Choroid plexus epithelial cell (primary cell): ENCODE measurements at regions not wholly inside any gene's neighbourhood (a gene's known extent, or its start where the extent isn't known, plus 50 kb on each side); places are given as distances from the start of the nearest gene placed in this dataset.
A peak's percentile ranks its signal among the peaks of the same experiment; 100 is the strongest.

ENCODE experiments used
- DNase-seq: peaks from one replicate; pipeline ENCODE4 v3.0.0-alpha.2; 2010; ENCODE audit warnings: low read depth
- H3K4me3 ChIP-seq: 2 replicates; pipeline ENCODE4 v1.5.1; 2011; ENCODE audit warnings: low read depth, mild to moderate bottlenecking, control low read depth, low read length, moderate library complexity
- TF ChIP-seq, protein P1 (sequence below): conservative IDR thresholded peaks from 2 replicates; pipeline ENCODE4 v1.5.1; 2011; ENCODE audit warnings: low read depth, mild to moderate bottlenecking, control low read depth, inconsistent platforms, low read length, moderate library complexity

DNA sequence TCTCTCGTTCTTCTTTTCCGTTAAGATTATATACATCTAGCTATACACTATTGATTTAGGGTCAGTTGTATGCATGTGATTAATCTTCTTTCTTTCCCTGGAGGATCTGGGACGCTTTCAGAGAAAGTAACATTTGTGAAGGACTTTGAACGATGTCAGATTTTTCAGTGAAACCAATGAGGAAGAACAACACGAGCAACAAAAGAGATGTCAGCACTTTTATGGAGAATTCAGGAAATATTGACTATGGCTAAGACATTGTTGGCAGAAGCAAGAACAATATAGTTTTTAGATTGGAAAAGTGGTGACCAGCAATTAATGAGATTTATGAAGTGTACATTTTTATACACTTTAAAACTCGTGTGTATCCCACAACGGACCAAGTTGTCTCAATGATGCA lies 355.5 kb downstream of the TGFB2 start:
- DNase-seq: no peak
- TF ChIP-seq, protein P1, sequence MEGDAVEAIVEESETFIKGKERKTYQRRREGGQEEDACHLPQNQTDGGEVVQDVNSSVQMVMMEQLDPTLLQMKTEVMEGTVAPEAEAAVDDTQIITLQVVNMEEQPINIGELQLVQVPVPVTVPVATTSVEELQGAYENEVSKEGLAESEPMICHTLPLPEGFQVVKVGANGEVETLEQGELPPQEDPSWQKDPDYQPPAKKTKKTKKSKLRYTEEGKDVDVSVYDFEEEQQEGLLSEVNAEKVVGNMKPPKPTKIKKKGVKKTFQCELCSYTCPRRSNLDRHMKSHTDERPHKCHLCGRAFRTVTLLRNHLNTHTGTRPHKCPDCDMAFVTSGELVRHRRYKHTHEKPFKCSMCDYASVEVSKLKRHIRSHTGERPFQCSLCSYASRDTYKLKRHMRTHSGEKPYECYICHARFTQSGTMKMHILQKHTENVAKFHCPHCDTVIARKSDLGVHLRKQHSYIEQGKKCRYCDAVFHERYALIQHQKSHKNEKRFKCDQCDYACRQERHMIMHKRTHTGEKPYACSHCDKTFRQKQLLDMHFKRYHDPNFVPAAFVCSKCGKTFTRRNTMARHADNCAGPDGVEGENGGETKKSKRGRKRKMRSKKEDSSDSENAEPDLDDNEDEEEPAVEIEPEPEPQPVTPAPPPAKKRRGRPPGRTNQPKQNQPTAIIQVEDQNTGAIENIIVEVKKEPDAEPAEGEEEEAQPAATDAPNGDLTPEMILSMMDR: no peak
- no peak overlapping the region for H3K4me3 ChIP-seq

DNA sequence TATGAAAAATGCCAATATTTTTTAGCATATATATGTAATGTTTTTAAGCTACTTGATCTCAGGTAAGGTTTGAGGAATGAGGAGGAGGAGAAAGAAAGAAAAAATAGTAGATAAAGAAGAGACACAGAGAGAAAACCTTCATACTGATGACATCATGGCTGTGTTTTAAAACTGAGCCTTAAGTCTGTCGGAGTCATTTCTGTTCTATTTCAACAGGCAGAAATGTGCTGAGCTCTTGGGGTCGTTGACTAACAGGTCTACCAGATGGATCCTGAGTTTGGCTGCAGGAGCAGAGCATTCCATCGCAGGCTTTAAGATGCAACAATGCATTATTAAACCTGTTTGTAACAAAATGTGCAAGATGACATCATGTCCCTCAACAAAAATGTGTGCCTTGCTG lies 356.0 kb downstream of the TGFB2 start:
- H3K4me3 ChIP-seq: no peak overlapping the region
- DNase-seq: peak; percentile 51
- TF ChIP-seq, protein P1: no peak

DNA sequence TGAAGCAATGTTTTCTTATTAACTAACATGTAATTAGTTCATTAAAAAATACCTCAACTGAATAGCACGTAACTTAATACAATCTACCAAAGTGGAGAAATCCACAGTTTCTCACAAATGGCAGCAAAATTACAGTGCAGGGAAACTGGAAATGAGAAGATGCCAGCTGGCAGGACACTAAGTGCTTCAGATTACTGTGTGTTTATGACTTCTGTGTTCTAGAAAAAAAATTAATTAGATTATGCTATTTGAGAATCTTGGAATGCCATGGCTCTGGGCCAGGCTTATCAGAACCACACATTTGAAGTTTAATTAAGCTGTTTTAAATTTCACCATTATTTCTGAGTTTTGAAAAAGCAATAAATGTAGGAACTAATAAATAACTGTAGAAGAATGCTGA lies 357.6 kb downstream of the TGFB2 start:
- no peak overlapping the region for H3K4me3 ChIP-seq
- TF ChIP-seq, protein P1: no peak
- no peak for DNase-seq

DNA sequence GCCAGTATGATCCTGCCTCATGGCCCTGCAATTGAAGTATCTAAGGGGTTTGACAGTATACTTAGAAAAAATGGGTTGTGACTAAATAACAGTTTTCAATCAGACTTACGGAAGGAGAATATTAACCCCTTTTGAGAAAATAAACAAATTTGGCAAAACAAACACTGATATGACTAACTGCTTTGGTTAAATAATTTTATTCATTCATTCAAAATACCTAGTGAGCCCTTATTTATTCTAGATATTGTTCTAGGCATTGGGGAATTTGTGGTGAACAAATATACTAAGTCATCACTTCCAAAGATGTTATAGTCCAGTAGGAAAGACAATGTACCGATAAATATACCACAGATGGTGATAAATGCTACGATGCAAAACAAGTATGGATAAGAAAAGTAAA lies 358.7 kb downstream of the TGFB2 start:
- DNase-seq: no peak
- TF ChIP-seq, protein P1: no peak
- H3K4me3 ChIP-seq: no peak overlapping the region

DNA sequence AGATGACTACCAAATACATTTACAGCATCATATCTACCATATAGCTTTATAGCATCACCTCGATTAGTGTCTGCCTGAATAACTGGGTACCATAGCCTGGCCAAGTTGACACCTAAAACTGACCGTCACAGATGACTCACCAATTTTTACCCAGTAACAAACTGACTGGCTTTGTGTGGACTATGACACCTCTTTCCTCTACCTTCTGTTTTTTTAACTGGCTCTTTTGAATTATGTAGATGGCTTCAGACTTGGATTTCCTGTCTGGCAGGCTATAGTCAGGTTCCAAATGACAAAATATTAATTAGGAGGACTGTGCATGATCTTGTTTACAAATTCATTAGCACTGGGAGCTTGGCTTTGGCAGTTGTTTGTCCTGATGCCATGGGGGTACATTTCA lies 360.3 kb downstream of the TGFB2 start:
- peak; percentile 30 for DNase-seq
- TF ChIP-seq, protein P1: no peak
- no peak overlapping the region for H3K4me3 ChIP-seq

DNA sequence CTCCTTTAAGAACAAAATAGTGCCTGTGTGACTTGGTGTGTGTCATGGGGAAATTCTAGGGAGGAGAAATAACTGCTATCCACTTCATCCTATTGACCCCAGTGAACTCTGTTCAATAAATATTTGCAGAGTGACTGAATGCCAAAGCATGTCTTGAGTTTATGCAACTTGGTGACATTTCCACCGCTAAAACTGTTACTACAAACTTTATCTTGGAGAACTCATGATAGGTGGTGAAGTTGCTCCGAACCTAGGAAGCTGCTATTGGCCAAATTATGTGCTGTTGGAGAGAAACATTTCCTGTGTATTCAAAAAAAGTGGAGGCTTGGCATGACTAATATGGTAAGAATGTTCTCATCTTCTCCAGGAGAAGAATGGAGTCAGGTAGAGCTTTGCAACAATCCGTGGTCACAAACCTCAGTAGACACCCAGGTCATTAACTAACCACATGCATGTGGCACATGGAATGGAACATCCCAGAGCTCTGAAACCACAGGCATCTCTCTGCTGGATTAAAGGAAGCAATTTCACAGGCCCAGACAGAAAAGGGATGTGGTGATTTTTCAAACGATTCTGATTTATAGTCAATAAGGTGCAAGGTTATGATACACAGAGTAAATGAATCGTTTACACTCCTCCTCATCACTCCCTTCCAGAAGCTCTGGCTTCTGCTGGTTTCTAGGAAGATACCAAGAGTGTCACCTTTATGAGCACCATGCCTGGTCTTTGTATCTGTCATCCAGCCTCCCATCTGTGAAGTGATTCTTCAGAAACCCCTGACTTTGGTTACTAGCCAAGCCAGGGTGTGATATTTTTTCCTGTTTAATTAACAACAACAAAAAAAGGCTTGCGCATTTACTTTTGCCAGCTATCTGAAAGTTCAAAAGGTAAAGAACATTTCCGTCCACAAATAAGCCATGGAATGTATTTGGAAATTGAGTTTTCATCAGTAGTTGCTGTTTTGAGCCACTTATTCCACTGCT lies 361.1 kb downstream of the TGFB2 start:
- H3K4me3 ChIP-seq: no peak overlapping the region
- TF ChIP-seq, protein P1: no peak
- DNase-seq: peak; percentile 100

DNA sequence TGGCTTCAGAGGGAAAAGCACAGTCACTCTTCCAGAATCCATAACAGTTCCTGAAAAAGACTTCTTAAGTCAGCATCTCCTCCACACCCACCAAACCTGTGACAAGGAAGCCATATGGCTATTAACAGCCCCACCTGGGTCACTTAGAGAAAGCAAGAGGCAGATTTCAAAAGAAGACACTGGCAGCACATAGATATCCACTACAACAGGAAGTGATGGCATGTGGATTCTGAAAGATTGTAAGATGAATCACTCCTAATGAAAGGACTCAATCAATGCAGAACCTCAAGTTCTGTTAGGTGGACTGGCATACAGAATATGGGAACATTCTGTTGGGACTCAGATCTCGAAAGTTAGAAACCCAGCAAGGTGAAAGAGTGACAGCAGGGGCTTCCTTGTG lies 365.9 kb downstream of the TGFB2 start:
- peak; percentile 50 for DNase-seq
- no peak overlapping the region for H3K4me3 ChIP-seq
- TF ChIP-seq, protein P1: no peak
